ENCODE measurements at regions not wholly inside any gene's neighbourhood (a gene's known extent, or its start where the extent isn't known, plus 50 kb on each side); places are given as distances from the start of the nearest gene placed in this dataset.
A peak's percentile ranks its signal among the peaks of the same experiment; 100 is the strongest.

DNA sequence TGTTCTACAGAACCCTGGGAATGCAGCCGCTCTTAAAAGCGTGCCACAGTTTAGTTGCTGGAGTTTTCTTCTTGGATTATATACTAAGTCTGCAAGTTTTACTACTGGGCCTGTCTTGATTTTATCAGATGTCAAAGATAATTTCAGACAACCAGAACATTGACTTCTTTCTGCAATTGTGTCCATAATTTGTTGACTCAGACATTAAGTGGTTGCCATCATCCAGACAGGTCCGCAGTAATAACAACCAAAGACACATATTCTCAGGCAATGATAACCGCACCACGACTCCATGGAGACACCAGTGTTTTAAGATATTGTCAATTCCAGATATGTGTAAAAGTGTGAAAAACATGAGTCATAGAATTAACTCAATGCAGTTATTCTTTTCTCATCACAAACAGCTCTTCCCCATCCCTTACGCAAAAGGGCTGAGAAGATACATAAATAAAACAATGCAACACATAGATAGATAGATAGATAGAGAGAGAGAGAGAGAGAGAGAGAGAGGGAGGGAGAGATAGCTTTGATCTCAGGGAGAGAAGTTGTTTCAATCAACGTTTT is 90.4 kb upstream of the FMN2 start:
- no peak for DNase-seq
- H3K36me3 ChIP-seq, result no peaks in the 10 kb centered on the region
- 67 to 79% methylated on average over 7 of the region's 7 CpGs for WGBS, 2 donors
- H3K27me3 ChIP-seq, result peaks cover 0 to 16% (median 12%) of the 10 kb centered on the region in 4 donors
- no peak overlapping the region for H3K4me3 ChIP-seq
- no peak for ATAC-seq (ENCODE audit: low FRiP score in 2 of 2)
- TF ChIP-seq, protein P1, sequence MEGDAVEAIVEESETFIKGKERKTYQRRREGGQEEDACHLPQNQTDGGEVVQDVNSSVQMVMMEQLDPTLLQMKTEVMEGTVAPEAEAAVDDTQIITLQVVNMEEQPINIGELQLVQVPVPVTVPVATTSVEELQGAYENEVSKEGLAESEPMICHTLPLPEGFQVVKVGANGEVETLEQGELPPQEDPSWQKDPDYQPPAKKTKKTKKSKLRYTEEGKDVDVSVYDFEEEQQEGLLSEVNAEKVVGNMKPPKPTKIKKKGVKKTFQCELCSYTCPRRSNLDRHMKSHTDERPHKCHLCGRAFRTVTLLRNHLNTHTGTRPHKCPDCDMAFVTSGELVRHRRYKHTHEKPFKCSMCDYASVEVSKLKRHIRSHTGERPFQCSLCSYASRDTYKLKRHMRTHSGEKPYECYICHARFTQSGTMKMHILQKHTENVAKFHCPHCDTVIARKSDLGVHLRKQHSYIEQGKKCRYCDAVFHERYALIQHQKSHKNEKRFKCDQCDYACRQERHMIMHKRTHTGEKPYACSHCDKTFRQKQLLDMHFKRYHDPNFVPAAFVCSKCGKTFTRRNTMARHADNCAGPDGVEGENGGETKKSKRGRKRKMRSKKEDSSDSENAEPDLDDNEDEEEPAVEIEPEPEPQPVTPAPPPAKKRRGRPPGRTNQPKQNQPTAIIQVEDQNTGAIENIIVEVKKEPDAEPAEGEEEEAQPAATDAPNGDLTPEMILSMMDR (IDR thresholded peaks at IDR 0.05), result no peak
- TF ChIP-seq POLR2A (IDR thresholded peaks at IDR 0.05) (no peak), EP300 (IDR thresholded peaks at IDR 0.05) (no peak), POLR2AphosphoS5 (IDR thresholded peaks at IDR 0.05) (no peak)
- H3K4me1 ChIP-seq, result peaks cover 9 to 12% (median 10%) of the 10 kb centered on the region in 4 donors
- H3K27ac ChIP-seq, result no peak overlapping the region
- no peaks in the 10 kb centered on the region for H3K9me3 ChIP-seq

DNA sequence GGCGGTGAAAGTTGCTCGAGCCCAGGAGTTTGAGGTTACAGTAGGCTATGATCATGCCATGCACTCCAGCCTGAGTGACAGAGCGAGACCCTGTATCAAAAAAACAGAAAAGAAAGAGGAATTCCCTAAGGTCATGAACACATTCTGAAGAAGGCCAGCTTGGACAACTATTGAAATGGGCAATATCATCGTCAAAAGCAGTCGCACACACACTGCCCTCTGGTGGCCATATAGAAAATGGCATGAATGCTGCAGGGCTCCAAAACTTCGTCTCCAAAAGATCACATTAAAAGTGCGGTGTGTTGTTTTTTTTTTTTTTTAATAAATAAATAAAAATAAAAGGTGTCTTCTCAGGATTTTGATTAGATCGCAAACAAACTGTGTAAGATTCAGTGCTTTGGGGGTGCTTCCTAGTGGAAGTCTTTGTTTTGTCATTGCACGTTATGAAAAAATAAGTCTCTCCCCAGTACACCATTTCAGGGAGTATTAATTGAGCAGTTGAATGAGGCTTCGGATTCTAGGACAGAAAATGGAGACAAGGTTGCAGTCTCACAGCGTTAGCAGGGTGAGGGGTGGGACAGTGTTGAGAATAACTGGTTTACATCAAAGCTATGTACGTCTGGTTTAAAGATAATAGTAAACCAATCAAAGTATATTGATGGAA is 87.5 kb upstream of the FMN2 start:
- no peaks in the 10 kb centered on the region for H3K9me3 ChIP-seq
- ATAC-seq (ENCODE audit: low FRiP score in 2 of 2) (no peak), DNase-seq (no peak)
- H3K4me1 ChIP-seq, result no peaks in the 10 kb centered on the region
- H3K4me3 ChIP-seq, result no peak overlapping the region
- WGBS, 2 donors, result 62 to 67% methylated on average over 12 of the region's 12 CpGs
- TF ChIP-seq, protein P1 (IDR thresholded peaks at IDR 0.05), result peak in 3 of 6 experiments; percentile 37 to 75 (median 56)
- no peak for TF ChIP-seq EP300 (IDR thresholded peaks at IDR 0.05)
- H3K36me3 ChIP-seq, result no peaks in the 10 kb centered on the region
- H3K27me3 ChIP-seq, result peaks cover 0 to 5% (median 1%) of the 10 kb centered on the region in 4 donors
- no peak overlapping the region for H3K27ac ChIP-seq

DNA sequence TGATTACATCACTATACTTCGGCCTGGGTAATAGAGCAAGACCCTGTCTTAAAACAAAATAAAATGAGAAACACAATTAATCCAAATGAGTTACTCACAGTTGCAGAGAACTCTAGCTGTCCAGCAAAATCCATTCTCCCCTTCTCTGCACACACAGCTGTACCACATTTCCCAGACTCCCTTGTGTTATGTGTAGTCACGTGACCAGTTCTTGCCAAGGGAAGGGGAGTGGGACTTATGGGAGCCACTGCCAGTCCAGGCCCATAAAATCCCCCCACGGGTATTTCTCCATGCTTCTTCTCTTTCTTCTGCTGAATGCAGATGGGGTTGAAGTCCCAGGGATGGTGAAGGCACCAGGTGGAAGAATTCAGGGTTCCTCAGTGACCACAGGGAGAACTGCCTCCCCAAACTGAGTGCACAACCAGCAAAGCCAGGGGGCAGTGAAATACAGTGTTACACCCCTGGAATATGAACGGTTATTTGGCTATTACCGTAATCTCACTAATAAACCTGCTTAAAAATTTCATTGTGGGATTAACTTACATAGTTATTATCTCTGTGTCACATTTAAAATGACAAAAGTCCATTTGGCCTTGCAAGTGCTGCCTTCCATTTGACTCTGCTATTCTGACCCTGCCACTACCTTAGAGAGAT is 85.6 kb upstream of the FMN2 start:
- 64 to 82% methylated on average over 5 of the region's 5 CpGs for WGBS, 2 donors
- Histone ChIP-seq H3K4me1 (no peaks in the 10 kb centered on the region), H3K36me3 (no peaks in the 10 kb centered on the region), H3K27ac (no peak overlapping the region), H3K9me3 (peaks cover 0 to 4% (median 0%) of the 10 kb centered on the region in 4 donors), H3K27me3 (no peaks in the 10 kb centered on the region), H3K4me3 (no peak overlapping the region)
- no peak for ATAC-seq (ENCODE audit: low FRiP score in 2 of 2)
- TF ChIP-seq, protein P1 (IDR thresholded peaks at IDR 0.05), result no peak
- no peak for TF ChIP-seq POLR2AphosphoS5 (IDR thresholded peaks at IDR 0.05)
- no peak for DNase-seq

DNA sequence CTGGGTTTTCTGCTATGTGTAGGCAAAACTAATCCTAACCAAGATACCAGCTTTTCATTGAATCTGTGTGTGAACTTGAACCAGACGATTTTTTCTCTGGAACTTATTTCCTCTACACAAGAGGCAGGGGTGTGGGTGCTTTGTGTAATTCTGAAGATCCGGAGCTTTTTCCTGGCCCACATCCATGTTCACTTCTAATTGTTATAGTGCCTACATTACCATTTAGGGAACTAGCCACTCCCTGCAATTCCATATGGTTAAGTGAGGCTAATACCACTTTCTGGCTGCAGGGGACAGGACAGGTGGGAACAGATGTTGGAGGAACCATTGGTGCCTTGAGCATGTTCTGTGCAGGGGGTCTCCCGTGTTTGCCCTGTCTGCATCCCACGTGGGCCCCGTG is 83.4 kb upstream of the FMN2 start:
- no peaks in the 10 kb centered on the region for H3K27me3 ChIP-seq
- H3K4me1 ChIP-seq, result no peaks in the 10 kb centered on the region
- H3K4me3 ChIP-seq, result no peak overlapping the region
- DNase-seq (no peak), ATAC-seq (ENCODE audit: low FRiP score in 2 of 2) (no peak)
- H3K9me3 ChIP-seq, result peaks cover 0 to 4% (median 0%) of the 10 kb centered on the region in 4 donors
- 39 to 63% methylated on average over 3 to 5 of the region's 5 CpGs for WGBS, 2 donors
- TF ChIP-seq EP300 (IDR thresholded peaks at IDR 0.05) (no peak), POLR2A (IDR thresholded peaks at IDR 0.05) (no peak), POLR2AphosphoS5 (IDR thresholded peaks at IDR 0.05) (no peak)
- TF ChIP-seq, protein P1 (IDR thresholded peaks at IDR 0.05), result no peak
- H3K27ac ChIP-seq, result no peak overlapping the region
- H3K36me3 ChIP-seq, result no peaks in the 10 kb centered on the region
